H1 (cell line): ENCODE measurements at regions not wholly inside any gene's neighbourhood (a gene's known extent, or its start where the extent isn't known, plus 50 kb on each side); places are given as distances from the start of the nearest gene placed in this dataset.

Experiments used
- TF ChIP-seq, protein P1 (sequence below): fragments of 300-600 bp; sonication (generic); IDR thresholded peaks from 2 replicates; pipeline ENCODE4 v1.7.1; 2012; ENCODE audit warnings: low read length, moderate library complexity, mild to moderate bottlenecking, inconsistent platforms; ENCODE audit not compliant: insufficient replicate concordance

DNA sequence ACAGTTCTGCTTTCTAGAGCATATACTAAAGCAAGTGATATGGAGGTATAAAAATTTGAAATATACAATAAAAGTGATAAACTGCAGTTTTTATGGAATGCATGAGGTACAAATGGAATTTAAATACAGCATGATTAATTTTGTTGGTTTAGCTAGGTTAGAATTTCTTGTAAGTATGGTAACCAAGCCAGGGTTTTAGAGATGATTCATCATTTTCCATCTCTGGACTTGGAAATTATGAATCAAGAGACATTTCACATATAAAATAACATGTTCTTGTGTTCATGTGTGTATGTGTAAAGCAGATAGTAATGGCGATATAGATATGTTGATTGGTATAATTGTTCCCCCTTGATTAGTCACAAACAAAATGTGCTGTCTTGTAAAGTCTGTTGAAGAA lies 1219.8 kb downstream of the CDH8 start (continued):
- TF ChIP-seq, protein P1, sequence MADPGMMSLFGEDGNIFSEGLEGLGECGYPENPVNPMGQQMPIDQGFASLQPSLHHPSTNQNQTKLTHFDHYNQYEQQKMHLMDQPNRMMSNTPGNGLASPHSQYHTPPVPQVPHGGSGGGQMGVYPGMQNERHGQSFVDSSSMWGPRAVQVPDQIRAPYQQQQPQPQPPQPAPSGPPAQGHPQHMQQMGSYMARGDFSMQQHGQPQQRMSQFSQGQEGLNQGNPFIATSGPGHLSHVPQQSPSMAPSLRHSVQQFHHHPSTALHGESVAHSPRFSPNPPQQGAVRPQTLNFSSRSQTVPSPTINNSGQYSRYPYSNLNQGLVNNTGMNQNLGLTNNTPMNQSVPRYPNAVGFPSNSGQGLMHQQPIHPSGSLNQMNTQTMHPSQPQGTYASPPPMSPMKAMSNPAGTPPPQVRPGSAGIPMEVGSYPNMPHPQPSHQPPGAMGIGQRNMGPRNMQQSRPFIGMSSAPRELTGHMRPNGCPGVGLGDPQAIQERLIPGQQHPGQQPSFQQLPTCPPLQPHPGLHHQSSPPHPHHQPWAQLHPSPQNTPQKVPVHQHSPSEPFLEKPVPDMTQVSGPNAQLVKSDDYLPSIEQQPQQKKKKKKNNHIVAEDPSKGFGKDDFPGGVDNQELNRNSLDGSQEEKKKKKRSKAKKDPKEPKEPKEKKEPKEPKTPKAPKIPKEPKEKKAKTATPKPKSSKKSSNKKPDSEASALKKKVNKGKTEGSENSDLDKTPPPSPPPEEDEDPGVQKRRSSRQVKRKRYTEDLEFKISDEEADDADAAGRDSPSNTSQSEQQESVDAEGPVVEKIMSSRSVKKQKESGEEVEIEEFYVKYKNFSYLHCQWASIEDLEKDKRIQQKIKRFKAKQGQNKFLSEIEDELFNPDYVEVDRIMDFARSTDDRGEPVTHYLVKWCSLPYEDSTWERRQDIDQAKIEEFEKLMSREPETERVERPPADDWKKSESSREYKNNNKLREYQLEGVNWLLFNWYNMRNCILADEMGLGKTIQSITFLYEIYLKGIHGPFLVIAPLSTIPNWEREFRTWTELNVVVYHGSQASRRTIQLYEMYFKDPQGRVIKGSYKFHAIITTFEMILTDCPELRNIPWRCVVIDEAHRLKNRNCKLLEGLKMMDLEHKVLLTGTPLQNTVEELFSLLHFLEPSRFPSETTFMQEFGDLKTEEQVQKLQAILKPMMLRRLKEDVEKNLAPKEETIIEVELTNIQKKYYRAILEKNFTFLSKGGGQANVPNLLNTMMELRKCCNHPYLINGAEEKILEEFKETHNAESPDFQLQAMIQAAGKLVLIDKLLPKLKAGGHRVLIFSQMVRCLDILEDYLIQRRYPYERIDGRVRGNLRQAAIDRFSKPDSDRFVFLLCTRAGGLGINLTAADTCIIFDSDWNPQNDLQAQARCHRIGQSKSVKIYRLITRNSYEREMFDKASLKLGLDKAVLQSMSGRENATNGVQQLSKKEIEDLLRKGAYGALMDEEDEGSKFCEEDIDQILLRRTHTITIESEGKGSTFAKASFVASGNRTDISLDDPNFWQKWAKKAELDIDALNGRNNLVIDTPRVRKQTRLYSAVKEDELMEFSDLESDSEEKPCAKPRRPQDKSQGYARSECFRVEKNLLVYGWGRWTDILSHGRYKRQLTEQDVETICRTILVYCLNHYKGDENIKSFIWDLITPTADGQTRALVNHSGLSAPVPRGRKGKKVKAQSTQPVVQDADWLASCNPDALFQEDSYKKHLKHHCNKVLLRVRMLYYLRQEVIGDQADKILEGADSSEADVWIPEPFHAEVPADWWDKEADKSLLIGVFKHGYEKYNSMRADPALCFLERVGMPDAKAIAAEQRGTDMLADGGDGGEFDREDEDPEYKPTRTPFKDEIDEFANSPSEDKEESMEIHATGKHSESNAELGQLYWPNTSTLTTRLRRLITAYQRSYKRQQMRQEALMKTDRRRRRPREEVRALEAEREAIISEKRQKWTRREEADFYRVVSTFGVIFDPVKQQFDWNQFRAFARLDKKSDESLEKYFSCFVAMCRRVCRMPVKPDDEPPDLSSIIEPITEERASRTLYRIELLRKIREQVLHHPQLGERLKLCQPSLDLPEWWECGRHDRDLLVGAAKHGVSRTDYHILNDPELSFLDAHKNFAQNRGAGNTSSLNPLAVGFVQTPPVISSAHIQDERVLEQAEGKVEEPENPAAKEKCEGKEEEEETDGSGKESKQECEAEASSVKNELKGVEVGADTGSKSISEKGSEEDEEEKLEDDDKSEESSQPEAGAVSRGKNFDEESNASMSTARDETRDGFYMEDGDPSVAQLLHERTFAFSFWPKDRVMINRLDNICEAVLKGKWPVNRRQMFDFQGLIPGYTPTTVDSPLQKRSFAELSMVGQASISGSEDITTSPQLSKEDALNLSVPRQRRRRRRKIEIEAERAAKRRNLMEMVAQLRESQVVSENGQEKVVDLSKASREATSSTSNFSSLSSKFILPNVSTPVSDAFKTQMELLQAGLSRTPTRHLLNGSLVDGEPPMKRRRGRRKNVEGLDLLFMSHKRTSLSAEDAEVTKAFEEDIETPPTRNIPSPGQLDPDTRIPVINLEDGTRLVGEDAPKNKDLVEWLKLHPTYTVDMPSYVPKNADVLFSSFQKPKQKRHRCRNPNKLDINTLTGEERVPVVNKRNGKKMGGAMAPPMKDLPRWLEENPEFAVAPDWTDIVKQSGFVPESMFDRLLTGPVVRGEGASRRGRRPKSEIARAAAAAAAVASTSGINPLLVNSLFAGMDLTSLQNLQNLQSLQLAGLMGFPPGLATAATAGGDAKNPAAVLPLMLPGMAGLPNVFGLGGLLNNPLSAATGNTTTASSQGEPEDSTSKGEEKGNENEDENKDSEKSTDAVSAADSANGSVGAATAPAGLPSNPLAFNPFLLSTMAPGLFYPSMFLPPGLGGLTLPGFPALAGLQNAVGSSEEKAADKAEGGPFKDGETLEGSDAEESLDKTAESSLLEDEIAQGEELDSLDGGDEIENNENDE, result no peak
